ENCODE measurements at regions not wholly inside any gene's neighbourhood (a gene's known extent, or its start where the extent isn't known, plus 50 kb on each side); places are given as distances from the start of the nearest gene placed in this dataset.

GRCh38 chr10:3689871-3690510 is 95.0 kb downstream of the KLF6 start:
- DNase-seq = no peak

GRCh38 chr10:3687510-3688081 is 97.4 kb downstream of the KLF6 start:
- no peak for DNase-seq

- DNase-seq = no peak
Measured at GRCh38 chr10:3685384-3685783, 99.6 kb downstream of the KLF6 start.

GRCh38 chr10:3684891-3685290 is 100.1 kb downstream of the KLF6 start:
- no peak for DNase-seq

- DNase-seq = no peak
Measured at GRCh38 chr10:3683560-3683959, 101.4 kb downstream of the KLF6 start.

GRCh38 chr10:3682745-3683144 is 102.3 kb downstream of the KLF6 start:
- DNase-seq = no peak

- DNase-seq = no peak
Measured at GRCh38 chr10:3681642-3682554, 103.1 kb downstream of the KLF6 start.

- DNase-seq = no peak
Measured at GRCh38 chr10:3679950-3680629, 104.9 kb downstream of the KLF6 start.

- DNase-seq = no peak
Measured at GRCh38 chr10:3678629-3679227, 106.3 kb downstream of the KLF6 start.

GRCh38 chr10:3676564-3676963 is 108.4 kb downstream of the KLF6 start:
- DNase-seq = no peak

GRCh38 chr10:3672220-3672619 is 112.8 kb downstream of the KLF6 start:
- DNase-seq = no peak

GRCh38 chr10:3671386-3671955 is 113.5 kb downstream of the KLF6 start:
- DNase-seq = no peak

- DNase-seq = no peak
Measured at GRCh38 chr10:3668966-3669330, 116.1 kb downstream of the KLF6 start.

GRCh38 chr10:3668276-3668965 is 116.6 kb downstream of the KLF6 start:
- no peak for DNase-seq

- no peak for DNase-seq
Measured at GRCh38 chr10:3666525-3667302, 118.3 kb downstream of the KLF6 start.

- DNase-seq = no peak
Measured at GRCh38 chr10:3665316-3665908, 119.6 kb downstream of the KLF6 start.

GRCh38 chr10:3662775-3663174 is 122.2 kb downstream of the KLF6 start:
- no peak for DNase-seq

- DNase-seq = no peak
Measured at GRCh38 chr10:3661271-3661670, 123.7 kb downstream of the KLF6 start.

GRCh38 chr10:3660753-3661152 is 124.3 kb downstream of the KLF6 start:
- no peak for DNase-seq

- no peak for DNase-seq
Measured at GRCh38 chr10:3659203-3659917, 125.6 kb downstream of the KLF6 start.
